WTC11 (cell line): ENCODE measurements at regions not wholly inside any gene's neighbourhood (a gene's known extent, or its start where the extent isn't known, plus 50 kb on each side); places are given as distances from the start of the nearest gene placed in this dataset.

Source experiments
- ATAC-seq: fragments of 200-7000 bp; cut with Tn5 transposase; 2 replicates; pipeline ENCODE4 v1.10.0; 2021; ENCODE audit warnings: mild to moderate bottlenecking, moderate library complexity
- CTCF ChIA-PET: fragments of 300-600 bp; sonication (Branson Sonifier 250); formaldehyde crosslinking; loops from one replicate; lab custom pipeline; 2021; ENCODE audit warnings: antibody characterized with exemption; lab: Charles Lee
- POLR2A ChIA-PET: fragments of 350-600 bp; sonication (Branson Sonifier 250); formaldehyde crosslinking; loops from one replicate; lab custom pipeline; 2021; ENCODE audit warnings: antibody characterized with exemption; lab: Charles Lee
- DNase-seq: peaks from one replicate; pipeline ENCODE4 v3.0.0; 2021; ENCODE audit warnings: low spot score
- H3K27ac Mint-ChIP-seq: 2 replicates; pipeline ENCODE4 v1.8.0; 2021; ENCODE audit warnings: mixed read lengths
- H3K27me3 Mint-ChIP-seq: 2 replicates; pipeline ENCODE4 v1.8.0; 2021; ENCODE audit warnings: low read depth, mild to moderate bottlenecking, moderate library complexity, mixed read lengths
- H3K36me3 Mint-ChIP-seq: 2 replicates; pipeline ENCODE4 v1.8.0; 2021; ENCODE audit warnings: mixed read lengths
- H3K4me1 Mint-ChIP-seq: 2 replicates; pipeline ENCODE4 v1.8.0; 2022; ENCODE audit warnings: mixed read lengths
- H3K4me3 Mint-ChIP-seq: 2 replicates; pipeline ENCODE4 v1.8.0; 2021; ENCODE audit warnings: mild to moderate bottlenecking, moderate library complexity, mixed read lengths
- H3K9me3 Mint-ChIP-seq: 2 replicates; pipeline ENCODE4 v1.8.0; 2021; ENCODE audit warnings: mixed read lengths
- CREM ChIP-seq: sonication (generic); formaldehyde crosslinking; IDR thresholded peaks from 2 replicates; pipeline ENCODE4 v1.8.1; 2022; ENCODE audit warnings: mild to moderate bottlenecking, missing genetic modification reagents, moderate library complexity
- E2F5 ChIP-seq: sonication (generic); formaldehyde crosslinking; IDR thresholded peaks from 2 replicates; pipeline ENCODE4 v1.8.1; 2022; ENCODE audit warnings: mild to moderate bottlenecking, moderate library complexity, missing genetic modification reagents
- ELF4 ChIP-seq: sonication (generic); formaldehyde crosslinking; IDR thresholded peaks from 2 replicates; pipeline ENCODE4 v1.8.1; 2022; ENCODE audit warnings: low read depth, mild to moderate bottlenecking, moderate library complexity, missing genetic modification reagents
- ERG ChIP-seq: fragments of 250-450 bp; sonication (Bioruptor Pico); IDR thresholded peaks from 2 replicates; pipeline ENCODE4 v1.8.0; 2021; ENCODE audit warnings: mild to moderate bottlenecking
- FOXK1 ChIP-seq: sonication (generic); formaldehyde crosslinking; IDR thresholded peaks from 2 replicates; pipeline ENCODE4 v1.8.0; 2022; ENCODE audit warnings: mild to moderate bottlenecking, moderate library complexity, missing genetic modification reagents
- GABPB1 ChIP-seq: sonication (generic); formaldehyde crosslinking; IDR thresholded peaks from 2 replicates; pipeline ENCODE4 v1.8.1; 2023; ENCODE audit warnings: mild to moderate bottlenecking, missing genetic modification reagents
- IRF1 ChIP-seq: sonication (generic); formaldehyde crosslinking; IDR thresholded peaks from 2 replicates; pipeline ENCODE4 v1.8.0; 2023; ENCODE audit warnings: missing genetic modification reagents
- NFYB ChIP-seq: sonication (generic); formaldehyde crosslinking; conservative IDR thresholded peaks from 2 replicates; pipeline ENCODE4 v1.8.0; 2022; ENCODE audit warnings: low read depth, missing genetic modification reagents
- OVOL2 ChIP-seq: fragments of 250-450 bp; sonication (Bioruptor Pico); IDR thresholded peaks from 2 replicates; pipeline ENCODE4 v1.9.0; 2021; ENCODE audit warnings: mild to moderate bottlenecking, borderline replicate concordance
- SMAD4 ChIP-seq: sonication (generic); formaldehyde crosslinking; IDR thresholded peaks from 2 replicates; pipeline ENCODE4 v1.8.0; 2022; ENCODE audit warnings: mild to moderate bottlenecking, missing genetic modification reagents
- SP1 ChIP-seq: sonication (generic); formaldehyde crosslinking; conservative IDR thresholded peaks from 2 replicates; pipeline ENCODE4 v1.8.1; 2022; ENCODE audit warnings: missing genetic modification reagents
- ZNF416 ChIP-seq: fragments of 250-450 bp; sonication (Bioruptor Pico); IDR thresholded peaks from 2 replicates; pipeline ENCODE4 v1.9.0; 2021; ENCODE audit warnings: mild to moderate bottlenecking, inconsistent platforms
- ZNF423 ChIP-seq: fragments of 250-450 bp; sonication (Bioruptor Pico); IDR thresholded peaks from 2 replicates; pipeline ENCODE4 v2.1.2; 2022; ENCODE audit warnings: mild to moderate bottlenecking, moderate library complexity
- TF ChIP-seq, protein P1 (sequence below): sonication (generic); formaldehyde crosslinking; IDR thresholded peaks from 2 replicates; pipeline ENCODE4 v1.8.1; 2022; ENCODE audit warnings: missing genetic modification reagents, borderline replicate concordance
- TF ChIP-seq, protein P2 (sequence below): sonication (generic); formaldehyde crosslinking; IDR thresholded peaks from 2 replicates; pipeline ENCODE4 v1.8.0; 2023; ENCODE audit warnings: mild to moderate bottlenecking, missing genetic modification reagents
- TF ChIP-seq, protein P3 (sequence below): sonication (generic); formaldehyde crosslinking; conservative IDR thresholded peaks from 2 replicates; pipeline ENCODE4 v1.8.1; 2022; ENCODE audit warnings: mild to moderate bottlenecking, missing genetic modification reagents

DNA sequence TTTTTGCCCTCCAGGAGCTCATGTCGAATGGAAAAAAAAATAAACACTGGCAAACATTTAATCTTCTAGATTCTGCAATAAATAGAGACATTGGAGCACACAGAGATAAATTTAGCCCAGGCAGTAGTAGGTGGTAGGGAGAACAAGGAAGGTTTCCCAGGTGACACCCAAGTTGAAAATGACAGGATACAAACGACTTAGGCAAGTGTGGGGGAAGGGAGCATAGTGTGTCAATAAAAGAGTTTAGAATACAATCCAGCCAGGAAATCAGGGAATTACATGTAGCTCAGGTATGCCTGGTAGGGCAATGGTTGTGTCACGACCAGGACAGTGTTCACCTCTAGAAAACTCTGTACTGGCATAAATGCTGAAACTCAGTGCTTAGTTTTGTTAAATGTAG, 364.6 kb upstream of the AGTR1 start (continued):
- TF ChIP-seq E2F5 (no peak), OVOL2 (CRISPR knock-in tag) (no peak), ERG (no peak), FOXK1 (no peak), SMAD4 (CRISPR knock-in tag) (no peak), SP1 (CRISPR knock-in tag) (no peak), ELF4 (CRISPR knock-in tag) (no peak)
- TF ChIP-seq, protein P1, sequence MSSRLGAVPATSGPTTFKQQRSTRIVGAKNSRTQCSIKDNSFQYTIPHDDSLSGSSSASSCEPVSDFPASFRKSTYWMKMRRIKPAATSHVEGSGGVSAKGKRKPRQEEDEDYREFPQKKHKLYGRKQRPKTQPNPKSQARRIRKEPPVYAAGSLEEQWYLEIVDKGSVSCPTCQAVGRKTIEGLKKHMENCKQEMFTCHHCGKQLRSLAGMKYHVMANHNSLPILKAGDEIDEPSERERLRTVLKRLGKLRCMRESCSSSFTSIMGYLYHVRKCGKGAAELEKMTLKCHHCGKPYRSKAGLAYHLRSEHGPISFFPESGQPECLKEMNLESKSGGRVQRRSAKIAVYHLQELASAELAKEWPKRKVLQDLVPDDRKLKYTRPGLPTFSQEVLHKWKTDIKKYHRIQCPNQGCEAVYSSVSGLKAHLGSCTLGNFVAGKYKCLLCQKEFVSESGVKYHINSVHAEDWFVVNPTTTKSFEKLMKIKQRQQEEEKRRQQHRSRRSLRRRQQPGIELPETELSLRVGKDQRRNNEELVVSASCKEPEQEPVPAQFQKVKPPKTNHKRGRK, result no peak
- TF ChIP-seq, protein P2, sequence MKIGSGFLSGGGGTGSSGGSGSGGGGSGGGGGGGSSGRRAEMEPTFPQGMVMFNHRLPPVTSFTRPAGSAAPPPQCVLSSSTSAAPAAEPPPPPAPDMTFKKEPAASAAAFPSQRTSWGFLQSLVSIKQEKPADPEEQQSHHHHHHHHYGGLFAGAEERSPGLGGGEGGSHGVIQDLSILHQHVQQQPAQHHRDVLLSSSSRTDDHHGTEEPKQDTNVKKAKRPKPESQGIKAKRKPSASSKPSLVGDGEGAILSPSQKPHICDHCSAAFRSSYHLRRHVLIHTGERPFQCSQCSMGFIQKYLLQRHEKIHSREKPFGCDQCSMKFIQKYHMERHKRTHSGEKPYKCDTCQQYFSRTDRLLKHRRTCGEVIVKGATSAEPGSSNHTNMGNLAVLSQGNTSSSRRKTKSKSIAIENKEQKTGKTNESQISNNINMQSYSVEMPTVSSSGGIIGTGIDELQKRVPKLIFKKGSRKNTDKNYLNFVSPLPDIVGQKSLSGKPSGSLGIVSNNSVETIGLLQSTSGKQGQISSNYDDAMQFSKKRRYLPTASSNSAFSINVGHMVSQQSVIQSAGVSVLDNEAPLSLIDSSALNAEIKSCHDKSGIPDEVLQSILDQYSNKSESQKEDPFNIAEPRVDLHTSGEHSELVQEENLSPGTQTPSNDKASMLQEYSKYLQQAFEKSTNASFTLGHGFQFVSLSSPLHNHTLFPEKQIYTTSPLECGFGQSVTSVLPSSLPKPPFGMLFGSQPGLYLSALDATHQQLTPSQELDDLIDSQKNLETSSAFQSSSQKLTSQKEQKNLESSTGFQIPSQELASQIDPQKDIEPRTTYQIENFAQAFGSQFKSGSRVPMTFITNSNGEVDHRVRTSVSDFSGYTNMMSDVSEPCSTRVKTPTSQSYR (CRISPR knock-in tag), result no peak
- TF ChIP-seq, all 79 proteins: peak for 0

DNA sequence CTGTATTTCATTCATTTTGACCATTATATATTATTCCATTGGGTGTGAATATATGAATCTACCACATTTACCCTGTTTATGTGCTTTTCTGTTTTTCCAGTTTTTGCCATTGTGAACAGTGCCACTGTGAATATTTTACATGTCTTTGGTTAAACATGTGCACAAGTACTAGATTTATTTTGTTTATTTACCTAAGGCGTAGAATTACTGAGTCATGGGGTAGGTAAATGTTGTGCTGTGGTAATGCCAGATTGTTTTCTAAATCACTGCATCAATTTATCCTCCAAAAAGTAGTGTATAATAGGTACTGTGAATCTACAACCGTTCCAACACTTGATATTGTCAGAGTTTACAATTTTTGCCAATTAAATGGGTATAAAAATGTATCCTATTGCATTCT, 362.1 kb upstream of the AGTR1 start:
- POLR2A ChIA-PET, result no interaction called here
- Mint-ChIP-seq H3K27me3 (no peaks in the 10 kb centered on the region), H3K27ac (no peak overlapping the region), H3K9me3 (peaks cover 23% of the 10 kb centered on the region), H3K4me3 (no peak overlapping the region), H3K36me3 (no peaks in the 10 kb centered on the region), H3K4me1 (peaks cover 14% of the 10 kb centered on the region)
- ATAC-seq, result no peak
- TF ChIP-seq ZNF416 (CRISPR knock-in tag) (no peak), CREM (CRISPR knock-in tag) (no peak), ZNF423 (CRISPR knock-in tag) (no peak)
- TF ChIP-seq, protein P3, sequence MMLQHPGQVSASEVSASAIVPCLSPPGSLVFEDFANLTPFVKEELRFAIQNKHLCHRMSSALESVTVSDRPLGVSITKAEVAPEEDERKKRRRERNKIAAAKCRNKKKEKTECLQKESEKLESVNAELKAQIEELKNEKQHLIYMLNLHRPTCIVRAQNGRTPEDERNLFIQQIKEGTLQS (CRISPR knock-in tag), result no peak
- DNase-seq, result no peak
- CTCF ChIA-PET, result no interaction called here

DNA sequence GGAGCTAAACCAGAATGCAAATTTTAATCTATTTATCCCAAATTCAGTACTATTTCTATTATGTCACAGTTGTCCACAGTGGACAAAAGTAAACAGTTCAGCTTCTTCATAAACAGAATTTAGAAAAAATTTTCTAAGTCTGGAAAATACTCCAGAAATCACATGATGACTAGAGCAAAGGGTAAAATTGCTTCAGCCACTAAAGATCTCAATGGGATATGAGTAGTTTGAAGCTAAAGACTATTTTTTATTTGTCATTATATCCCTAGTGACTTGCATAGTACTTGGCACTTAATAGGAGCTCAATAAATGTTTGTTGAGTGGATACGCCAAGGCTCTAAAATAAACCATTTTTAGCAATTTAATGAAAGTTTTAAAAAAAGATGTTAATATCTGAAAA, 354.3 kb upstream of the AGTR1 start:
- no peak overlapping the region for H3K4me3 Mint-ChIP-seq
- DNase-seq (no peak), ATAC-seq (no peak)
- H3K4me1 Mint-ChIP-seq, result no peaks in the 10 kb centered on the region
- ChIA-PET CTCF (no interaction called here), POLR2A (no interaction called here)
- TF ChIP-seq GABPB1 (no peak), NFYB (CRISPR knock-in tag) (no peak), IRF1 (no peak), SMAD4 (CRISPR knock-in tag) (no peak)
- peaks cover 32% of the 10 kb centered on the region for H3K9me3 Mint-ChIP-seq
- no peak overlapping the region for H3K27ac Mint-ChIP-seq
- H3K27me3 Mint-ChIP-seq, result no peaks in the 10 kb centered on the region
- peaks cover 19% of the 10 kb centered on the region for H3K36me3 Mint-ChIP-seq
